Astrocyte (in vitro differentiated cells and primary cell): ENCODE measurements at regions not wholly inside any gene's neighbourhood (a gene's known extent, or its start where the extent isn't known, plus 50 kb on each side); places are given as distances from the start of the nearest gene placed in this dataset.

Source experiments
- EZH2 ChIP-seq: IDR thresholded peaks from 2 replicates; pipeline ENCODE4 v1.6.1; 2012; ENCODE audit warnings: mild to moderate bottlenecking, low read length, inconsistent platforms; ENCODE audit not compliant: insufficient read depth
- TF ChIP-seq, protein P1 (sequence below): IDR thresholded peaks from 2 replicates; pipeline ENCODE4 v1.5.1; 2011; ENCODE audit warnings: low read depth, mild to moderate bottlenecking, inconsistent platforms, low read length, moderate library complexity; ENCODE audit not compliant: insufficient read depth

DNA sequence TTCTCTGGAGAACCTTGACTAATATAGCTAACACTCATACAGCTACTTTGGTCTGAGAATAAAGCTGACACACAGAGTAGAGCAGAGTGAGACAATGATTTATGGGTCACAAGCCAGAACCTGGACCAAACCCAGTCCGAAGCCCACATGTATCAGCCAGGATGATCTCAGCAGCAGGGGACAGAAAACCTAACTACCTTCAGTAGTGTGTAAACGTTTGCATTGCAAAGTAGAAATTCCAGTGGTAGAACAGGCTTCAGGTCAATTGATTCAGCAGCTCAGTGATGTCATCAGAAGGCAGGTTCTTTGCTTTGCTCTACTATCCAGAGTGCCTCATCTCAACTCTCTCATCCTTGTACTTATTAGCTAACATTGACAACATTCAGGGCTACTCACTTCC lies 62.5 kb upstream of the PALS2 start:
- TF ChIP-seq, protein P1, sequence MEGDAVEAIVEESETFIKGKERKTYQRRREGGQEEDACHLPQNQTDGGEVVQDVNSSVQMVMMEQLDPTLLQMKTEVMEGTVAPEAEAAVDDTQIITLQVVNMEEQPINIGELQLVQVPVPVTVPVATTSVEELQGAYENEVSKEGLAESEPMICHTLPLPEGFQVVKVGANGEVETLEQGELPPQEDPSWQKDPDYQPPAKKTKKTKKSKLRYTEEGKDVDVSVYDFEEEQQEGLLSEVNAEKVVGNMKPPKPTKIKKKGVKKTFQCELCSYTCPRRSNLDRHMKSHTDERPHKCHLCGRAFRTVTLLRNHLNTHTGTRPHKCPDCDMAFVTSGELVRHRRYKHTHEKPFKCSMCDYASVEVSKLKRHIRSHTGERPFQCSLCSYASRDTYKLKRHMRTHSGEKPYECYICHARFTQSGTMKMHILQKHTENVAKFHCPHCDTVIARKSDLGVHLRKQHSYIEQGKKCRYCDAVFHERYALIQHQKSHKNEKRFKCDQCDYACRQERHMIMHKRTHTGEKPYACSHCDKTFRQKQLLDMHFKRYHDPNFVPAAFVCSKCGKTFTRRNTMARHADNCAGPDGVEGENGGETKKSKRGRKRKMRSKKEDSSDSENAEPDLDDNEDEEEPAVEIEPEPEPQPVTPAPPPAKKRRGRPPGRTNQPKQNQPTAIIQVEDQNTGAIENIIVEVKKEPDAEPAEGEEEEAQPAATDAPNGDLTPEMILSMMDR, result no peak
- TF ChIP-seq EZH2, result no peak
